GM23338 (cell line): ENCODE measurements at regions not wholly inside any gene's neighbourhood (a gene's known extent, or its start where the extent isn't known, plus 50 kb on each side); places are given as distances from the start of the nearest gene placed in this dataset.

Experiments
- ATAC-seq: fragments of 200-7000 bp; cut with Tn5 transposase; 3 replicates; pipeline ENCODE4 v1.9.1; 2020
- DNase-seq: peaks from one replicate; pipeline ENCODE4 v3.0.0-alpha.2; 2015; ENCODE audit warnings: low spot score
- H2AFZ ChIP-seq: fragments of 200-600 bp; sonication (generic); 2 replicates; pipeline ENCODE4 v1.8.0; 2016; ENCODE audit warnings: antibody characterized with exemption, mild to moderate bottlenecking, moderate library complexity
- H3F3A ChIP-seq: fragments of 200-600 bp; sonication (generic); replicated peaks from 2 replicates; pipeline ENCODE4 v1.8.0; 2017; ENCODE audit warnings: antibody characterized with exemption, mixed run types, low read depth
- H3K27ac ChIP-seq: fragments of 200-600 bp; sonication (generic); 2 replicates; pipeline ENCODE4 v1.6.1; 2016; ENCODE audit warnings: low read depth
- H3K27me3 ChIP-seq: fragments of 200-600 bp; sonication (generic); 2 replicates; pipeline ENCODE4 v1.8.0; 2016; ENCODE audit warnings: mild to moderate bottlenecking, mixed run types, moderate library complexity; ENCODE audit not compliant: insufficient read depth
- H3K36me3 ChIP-seq: fragments of 200-600 bp; sonication (generic); 2 replicates; pipeline ENCODE4 v1.8.0; 2016; ENCODE audit warnings: mild to moderate bottlenecking; ENCODE audit not compliant: insufficient read depth
- H3K4me1 ChIP-seq: fragments of 200-600 bp; sonication (generic); 2 replicates; pipeline ENCODE4 v1.8.0; 2016; ENCODE audit warnings: mild to moderate bottlenecking, moderate library complexity; ENCODE audit not compliant: insufficient read depth
- H3K4me2 ChIP-seq: fragments of 200-600 bp; sonication (generic); 2 replicates; pipeline ENCODE4 v1.7.1; 2017; ENCODE audit warnings: mixed run types
- H3K4me3 ChIP-seq: fragments of 200-600 bp; sonication (generic); 2 replicates; pipeline ENCODE4 v1.6.1; 2016; ENCODE audit warnings: mixed run types
- H3K79me2 ChIP-seq: fragments of 200-600 bp; sonication (generic); replicated peaks from 2 replicates; pipeline ENCODE4 v1.8.0; 2017; ENCODE audit warnings: mild to moderate bottlenecking; ENCODE audit not compliant: insufficient read depth
- H3K9me2 ChIP-seq: fragments of 200-600 bp; sonication (generic); 2 replicates; pipeline ENCODE4 v1.8.0; 2017; ENCODE audit not compliant: insufficient read depth
- H4K20me1 ChIP-seq: fragments of 200-600 bp; sonication (generic); replicated peaks from 2 replicates; pipeline ENCODE4 v1.8.0; 2017; ENCODE audit warnings: mild to moderate bottlenecking; ENCODE audit not compliant: insufficient read depth
- H3K27ac Mint-ChIP-seq: 2 replicates; pipeline ENCODE4 v1.8.0; 2020; ENCODE audit warnings: inconsistent platforms, mild to moderate bottlenecking, moderate library complexity, mixed read lengths
- H3K27me3 Mint-ChIP-seq: 3 replicates; pipeline ENCODE4 v1.8.0; 2022; ENCODE audit warnings: low read depth, mild to moderate bottlenecking, moderate library complexity, mixed read lengths, inconsistent platforms; ENCODE audit not compliant: insufficient read depth, poor library complexity
- H3K36me3 Mint-ChIP-seq: 3 replicates; pipeline ENCODE4 v1.8.0; 2021; ENCODE audit warnings: low read depth, mild to moderate bottlenecking, inconsistent platforms, moderate library complexity, mixed read lengths
- H3K4me1 Mint-ChIP-seq: 3 replicates; pipeline ENCODE4 v1.8.0; 2020; ENCODE audit warnings: mild to moderate bottlenecking, inconsistent platforms, mixed read lengths
- H3K4me3 Mint-ChIP-seq: 3 replicates; pipeline ENCODE4 v1.8.0; 2021; ENCODE audit warnings: moderate library complexity, mild to moderate bottlenecking, inconsistent platforms, mixed read lengths
- H3K9me3 Mint-ChIP-seq: 3 replicates; pipeline ENCODE4 v1.8.0; 2020; ENCODE audit warnings: moderate library complexity, mild to moderate bottlenecking, inconsistent platforms, mixed read lengths
- CREB1 ChIP-seq: fragments of 250-450 bp; sonication (Bioruptor Pico); IDR thresholded peaks from 2 replicates; pipeline ENCODE4 v1.5.0; 2020; ENCODE audit warnings: low read depth, mild to moderate bottlenecking, moderate library complexity
- EZH2 ChIP-seq: fragments of 200-600 bp; sonication (generic); IDR thresholded peaks from one replicate; pipeline ENCODE4 v1.8.0; 2017; ENCODE audit warnings: antibody characterized with exemption, mild to moderate bottlenecking, low read depth; ENCODE audit not compliant: unreplicated experiment
- EZH2phosphoT487 ChIP-seq: fragments of 200-600 bp; sonication (generic); IDR thresholded peaks from one replicate; pipeline ENCODE4 v1.8.1; 2018; ENCODE audit warnings: antibody characterized with exemption; ENCODE audit not compliant: unreplicated experiment
- JUNB ChIP-seq: IDR thresholded peaks from one replicate; pipeline ENCODE4 v1.6.1; 2016; ENCODE audit warnings: antibody characterized with exemption; ENCODE audit not compliant: unreplicated experiment
- NANOG ChIP-seq: IDR thresholded peaks from 2 replicates; pipeline ENCODE4 v1.6.1; 2016; ENCODE audit warnings: antibody characterized with exemption, borderline replicate concordance
- POLR2AphosphoS5 ChIP-seq: IDR thresholded peaks from 2 replicates; pipeline ENCODE4 v1.6.1; 2016; ENCODE audit warnings: antibody characterized with exemption, low read depth
- STAT1 ChIP-seq: IDR thresholded peaks from one replicate; pipeline ENCODE4 v1.6.1; 2016; ENCODE audit warnings: antibody characterized with exemption; ENCODE audit not compliant: unreplicated experiment
- ZNF114 ChIP-seq: fragments of 250-450 bp; sonication (Bioruptor Pico); IDR thresholded peaks from 2 replicates; pipeline ENCODE4 v1.5.0; 2020; ENCODE audit warnings: mild to moderate bottlenecking, moderate library complexity
- ZNF331 ChIP-seq: fragments of 250-450 bp; sonication (Bioruptor Pico); IDR thresholded peaks from 2 replicates; pipeline ENCODE4 v1.5.0; 2020; ENCODE audit warnings: low read depth, mild to moderate bottlenecking, moderate library complexity
- TF ChIP-seq, protein P1 (sequence below), 2 experiments: fragments of 200-600 bp in 1 of 2; sonication (generic) in 1 of 2; conservative IDR thresholded peaks; 2 replicates each; pipeline versions ENCODE4 v1.5.1 to v1.6.1; 2016 to 2017; ENCODE audit warnings: antibody characterized with exemption in 2 of 2, low read depth in 2 of 2, mild to moderate bottlenecking in 2 of 2, moderate library complexity in 1 of 2
- TF ChIP-seq, protein P2 (sequence below): IDR thresholded peaks from one replicate; pipeline ENCODE4 v1.6.1; 2018; ENCODE audit warnings: antibody characterized with exemption; ENCODE audit not compliant: unreplicated experiment
- TF ChIP-seq, protein P3 (sequence below): fragments of 250-450 bp; sonication (Bioruptor Pico); IDR thresholded peaks from 2 replicates; pipeline ENCODE4 v1.5.0; 2020; ENCODE audit warnings: mild to moderate bottlenecking, moderate library complexity
- TF ChIP-seq, protein P4 (sequence below): IDR thresholded peaks from 2 replicates; pipeline ENCODE4 v1.6.1; 2016; ENCODE audit warnings: antibody characterized with exemption

DNA sequence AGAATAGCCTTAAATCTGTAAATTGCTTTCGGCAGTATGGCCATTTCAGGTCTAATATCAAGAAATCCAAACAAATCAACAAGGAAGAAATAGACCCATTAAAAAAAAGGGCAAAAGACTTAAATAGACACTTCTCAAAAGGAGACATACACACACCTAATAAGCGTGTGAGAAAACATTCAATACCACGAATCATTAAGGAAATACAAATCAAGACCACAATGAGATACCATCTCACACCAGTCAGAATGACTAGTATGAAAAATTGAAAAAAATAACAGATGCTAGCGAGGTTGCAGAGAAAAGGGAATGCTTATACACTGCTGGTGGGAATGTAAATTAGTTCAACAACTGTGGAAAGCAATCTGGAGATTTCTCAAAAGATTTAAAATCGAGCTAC lies 243.2 kb downstream of the DSEL start:
- Histone ChIP-seq H3K79me2 (no peaks in the 10 kb centered on the region), H4K20me1 (no peaks in the 10 kb centered on the region), H2AFZ (no peak overlapping the region), H3K27me3 (no peaks in the 10 kb centered on the region), H3F3A (no peaks in the 10 kb centered on the region), H3K9me2 (peaks cover 14% of the 10 kb centered on the region), H3K4me1 (0 out of 2 replicates have a peak, but pooled peaks cover 11% of the 10 kb centered on the region), H3K36me3 (no peaks in the 10 kb centered on the region; the same call in 1 of the 2 replicates), H3K4me2 (no peak overlapping the region), H3K4me3 (no peak overlapping the region), H3K27ac (no peak overlapping the region)
- Mint-ChIP-seq H3K9me3 (no peaks in the 10 kb centered on the region; the same call in 2 of the 3 replicates), H3K27me3 (no peaks in the 10 kb centered on the region), H3K27ac (no peak overlapping the region), H3K4me1 (peaks cover 5% of the 10 kb centered on the region; the same call in 2 of the 3 replicates), H3K36me3 (no peaks in the 10 kb centered on the region), H3K4me3 (no peak overlapping the region)
- no peak for TF ChIP-seq CREB1 (CRISPR knock-in tag)
- TF ChIP-seq EZH2phosphoT487 = no peak
- no peak for TF ChIP-seq POLR2AphosphoS5
- no peak for TF ChIP-seq STAT1
- TF ChIP-seq NANOG = no peak
- no peak for TF ChIP-seq JUNB
- TF ChIP-seq, protein P1, sequence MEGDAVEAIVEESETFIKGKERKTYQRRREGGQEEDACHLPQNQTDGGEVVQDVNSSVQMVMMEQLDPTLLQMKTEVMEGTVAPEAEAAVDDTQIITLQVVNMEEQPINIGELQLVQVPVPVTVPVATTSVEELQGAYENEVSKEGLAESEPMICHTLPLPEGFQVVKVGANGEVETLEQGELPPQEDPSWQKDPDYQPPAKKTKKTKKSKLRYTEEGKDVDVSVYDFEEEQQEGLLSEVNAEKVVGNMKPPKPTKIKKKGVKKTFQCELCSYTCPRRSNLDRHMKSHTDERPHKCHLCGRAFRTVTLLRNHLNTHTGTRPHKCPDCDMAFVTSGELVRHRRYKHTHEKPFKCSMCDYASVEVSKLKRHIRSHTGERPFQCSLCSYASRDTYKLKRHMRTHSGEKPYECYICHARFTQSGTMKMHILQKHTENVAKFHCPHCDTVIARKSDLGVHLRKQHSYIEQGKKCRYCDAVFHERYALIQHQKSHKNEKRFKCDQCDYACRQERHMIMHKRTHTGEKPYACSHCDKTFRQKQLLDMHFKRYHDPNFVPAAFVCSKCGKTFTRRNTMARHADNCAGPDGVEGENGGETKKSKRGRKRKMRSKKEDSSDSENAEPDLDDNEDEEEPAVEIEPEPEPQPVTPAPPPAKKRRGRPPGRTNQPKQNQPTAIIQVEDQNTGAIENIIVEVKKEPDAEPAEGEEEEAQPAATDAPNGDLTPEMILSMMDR (conservative IDR thresholded peaks at IDR 0.05; ENCODE audit: low read depth in 2 of 2) = no peak
- TF ChIP-seq ZNF114 (CRISPR knock-in tag) = no peak
- TF ChIP-seq, protein P2, sequence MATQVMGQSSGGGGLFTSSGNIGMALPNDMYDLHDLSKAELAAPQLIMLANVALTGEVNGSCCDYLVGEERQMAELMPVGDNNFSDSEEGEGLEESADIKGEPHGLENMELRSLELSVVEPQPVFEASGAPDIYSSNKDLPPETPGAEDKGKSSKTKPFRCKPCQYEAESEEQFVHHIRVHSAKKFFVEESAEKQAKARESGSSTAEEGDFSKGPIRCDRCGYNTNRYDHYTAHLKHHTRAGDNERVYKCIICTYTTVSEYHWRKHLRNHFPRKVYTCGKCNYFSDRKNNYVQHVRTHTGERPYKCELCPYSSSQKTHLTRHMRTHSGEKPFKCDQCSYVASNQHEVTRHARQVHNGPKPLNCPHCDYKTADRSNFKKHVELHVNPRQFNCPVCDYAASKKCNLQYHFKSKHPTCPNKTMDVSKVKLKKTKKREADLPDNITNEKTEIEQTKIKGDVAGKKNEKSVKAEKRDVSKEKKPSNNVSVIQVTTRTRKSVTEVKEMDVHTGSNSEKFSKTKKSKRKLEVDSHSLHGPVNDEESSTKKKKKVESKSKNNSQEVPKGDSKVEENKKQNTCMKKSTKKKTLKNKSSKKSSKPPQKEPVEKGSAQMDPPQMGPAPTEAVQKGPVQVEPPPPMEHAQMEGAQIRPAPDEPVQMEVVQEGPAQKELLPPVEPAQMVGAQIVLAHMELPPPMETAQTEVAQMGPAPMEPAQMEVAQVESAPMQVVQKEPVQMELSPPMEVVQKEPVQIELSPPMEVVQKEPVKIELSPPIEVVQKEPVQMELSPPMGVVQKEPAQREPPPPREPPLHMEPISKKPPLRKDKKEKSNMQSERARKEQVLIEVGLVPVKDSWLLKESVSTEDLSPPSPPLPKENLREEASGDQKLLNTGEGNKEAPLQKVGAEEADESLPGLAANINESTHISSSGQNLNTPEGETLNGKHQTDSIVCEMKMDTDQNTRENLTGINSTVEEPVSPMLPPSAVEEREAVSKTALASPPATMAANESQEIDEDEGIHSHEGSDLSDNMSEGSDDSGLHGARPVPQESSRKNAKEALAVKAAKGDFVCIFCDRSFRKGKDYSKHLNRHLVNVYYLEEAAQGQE = no peak
- TF ChIP-seq, protein P3, sequence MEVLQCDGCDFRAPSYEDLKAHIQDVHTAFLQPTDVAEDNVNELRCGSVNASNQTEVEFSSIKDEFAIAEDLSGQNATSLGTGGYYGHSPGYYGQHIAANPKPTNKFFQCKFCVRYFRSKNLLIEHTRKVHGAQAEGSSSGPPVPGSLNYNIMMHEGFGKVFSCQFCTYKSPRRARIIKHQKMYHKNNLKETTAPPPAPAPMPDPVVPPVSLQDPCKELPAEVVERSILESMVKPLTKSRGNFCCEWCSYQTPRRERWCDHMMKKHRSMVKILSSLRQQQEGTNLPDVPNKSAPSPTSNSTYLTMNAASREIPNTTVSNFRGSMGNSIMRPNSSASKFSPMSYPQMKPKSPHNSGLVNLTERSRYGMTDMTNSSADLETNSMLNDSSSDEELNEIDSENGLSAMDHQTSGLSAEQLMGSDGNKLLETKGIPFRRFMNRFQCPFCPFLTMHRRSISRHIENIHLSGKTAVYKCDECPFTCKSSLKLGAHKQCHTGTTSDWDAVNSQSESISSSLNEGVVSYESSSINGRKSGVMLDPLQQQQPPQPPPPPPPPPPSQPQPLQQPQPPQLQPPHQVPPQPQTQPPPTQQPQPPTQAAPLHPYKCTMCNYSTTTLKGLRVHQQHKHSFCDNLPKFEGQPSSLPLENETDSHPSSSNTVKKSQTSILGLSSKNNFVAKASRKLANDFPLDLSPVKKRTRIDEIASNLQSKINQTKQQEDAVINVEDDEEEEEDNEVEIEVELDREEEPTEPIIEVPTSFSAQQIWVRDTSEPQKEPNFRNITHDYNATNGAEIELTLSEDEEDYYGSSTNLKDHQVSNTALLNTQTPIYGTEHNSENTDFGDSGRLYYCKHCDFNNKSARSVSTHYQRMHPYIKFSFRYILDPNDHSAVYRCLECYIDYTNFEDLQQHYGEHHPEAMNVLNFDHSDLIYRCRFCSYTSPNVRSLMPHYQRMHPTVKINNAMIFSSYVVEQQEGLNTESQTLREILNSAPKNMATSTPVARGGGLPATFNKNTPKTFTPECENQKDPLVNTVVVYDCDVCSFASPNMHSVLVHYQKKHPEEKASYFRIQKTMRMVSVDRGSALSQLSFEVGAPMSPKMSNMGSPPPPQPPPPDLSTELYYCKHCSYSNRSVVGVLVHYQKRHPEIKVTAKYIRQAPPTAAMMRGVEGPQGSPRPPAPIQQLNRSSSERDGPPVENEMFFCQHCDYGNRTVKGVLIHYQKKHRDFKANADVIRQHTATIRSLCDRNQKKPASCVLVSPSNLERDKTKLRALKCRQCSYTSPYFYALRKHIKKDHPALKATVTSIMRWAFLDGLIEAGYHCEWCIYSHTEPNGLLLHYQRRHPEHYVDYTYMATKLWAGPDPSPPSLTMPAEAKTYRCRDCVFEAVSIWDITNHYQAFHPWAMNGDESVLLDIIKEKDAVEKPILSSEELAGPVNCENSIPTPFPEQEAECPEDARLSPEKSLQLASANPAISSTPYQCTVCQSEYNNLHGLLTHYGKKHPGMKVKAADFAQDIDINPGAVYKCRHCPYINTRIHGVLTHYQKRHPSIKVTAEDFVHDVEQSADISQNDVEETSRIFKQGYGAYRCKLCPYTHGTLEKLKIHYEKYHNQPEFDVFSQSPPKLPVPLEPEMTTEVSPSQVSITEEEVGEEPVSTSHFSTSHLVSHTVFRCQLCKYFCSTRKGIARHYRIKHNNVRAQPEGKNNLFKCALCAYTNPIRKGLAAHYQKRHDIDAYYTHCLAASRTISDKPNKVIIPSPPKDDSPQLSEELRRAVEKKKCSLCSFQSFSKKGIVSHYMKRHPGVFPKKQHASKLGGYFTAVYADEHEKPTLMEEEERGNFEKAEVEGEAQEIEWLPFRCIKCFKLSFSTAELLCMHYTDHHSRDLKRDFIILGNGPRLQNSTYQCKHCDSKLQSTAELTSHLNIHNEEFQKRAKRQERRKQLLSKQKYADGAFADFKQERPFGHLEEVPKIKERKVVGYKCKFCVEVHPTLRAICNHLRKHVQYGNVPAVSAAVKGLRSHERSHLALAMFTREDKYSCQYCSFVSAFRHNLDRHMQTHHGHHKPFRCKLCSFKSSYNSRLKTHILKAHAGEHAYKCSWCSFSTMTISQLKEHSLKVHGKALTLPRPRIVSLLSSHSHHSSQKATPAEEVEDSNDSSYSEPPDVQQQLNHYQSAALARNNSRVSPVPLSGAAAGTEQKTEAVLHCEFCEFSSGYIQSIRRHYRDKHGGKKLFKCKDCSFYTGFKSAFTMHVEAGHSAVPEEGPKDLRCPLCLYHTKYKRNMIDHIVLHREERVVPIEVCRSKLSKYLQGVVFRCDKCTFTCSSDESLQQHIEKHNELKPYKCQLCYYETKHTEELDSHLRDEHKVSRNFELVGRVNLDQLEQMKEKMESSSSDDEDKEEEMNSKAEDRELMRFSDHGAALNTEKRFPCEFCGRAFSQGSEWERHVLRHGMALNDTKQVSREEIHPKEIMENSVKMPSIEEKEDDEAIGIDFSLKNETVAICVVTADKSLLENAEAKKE (CRISPR knock-in tag) = no peak
- no peak for TF ChIP-seq ZNF331 (CRISPR knock-in tag)
- TF ChIP-seq, protein P4, sequence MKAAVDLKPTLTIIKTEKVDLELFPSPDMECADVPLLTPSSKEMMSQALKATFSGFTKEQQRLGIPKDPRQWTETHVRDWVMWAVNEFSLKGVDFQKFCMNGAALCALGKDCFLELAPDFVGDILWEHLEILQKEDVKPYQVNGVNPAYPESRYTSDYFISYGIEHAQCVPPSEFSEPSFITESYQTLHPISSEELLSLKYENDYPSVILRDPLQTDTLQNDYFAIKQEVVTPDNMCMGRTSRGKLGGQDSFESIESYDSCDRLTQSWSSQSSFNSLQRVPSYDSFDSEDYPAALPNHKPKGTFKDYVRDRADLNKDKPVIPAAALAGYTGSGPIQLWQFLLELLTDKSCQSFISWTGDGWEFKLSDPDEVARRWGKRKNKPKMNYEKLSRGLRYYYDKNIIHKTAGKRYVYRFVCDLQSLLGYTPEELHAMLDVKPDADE = no peak
- TF ChIP-seq EZH2 = no peak
- DNase-seq = no peak
- ATAC-seq = no peak
